NCI-H2107 (cell line): ENCODE measurements at regions not wholly inside any gene's neighbourhood (a gene's known extent, or its start where the extent isn't known, plus 50 kb on each side); places are given as distances from the start of the nearest gene placed in this dataset.

Experiments
- DNase-seq: peaks from one replicate; lab custom pipeline; 2025; lab: John Stamatoyannopoulos, UW

- no peak for DNase-seq
These were observed 483.8 kb upstream of the GRIA1 start for GRCh38 chr5:153006681-153007080.

GRCh38 chr5:153014194-153014593 is 476.3 kb upstream of the GRIA1 start:
- DNase-seq = no peak

- DNase-seq = no peak
These were observed 472.3 kb upstream of the GRIA1 start for GRCh38 chr5:153018121-153018520.

DNA sequence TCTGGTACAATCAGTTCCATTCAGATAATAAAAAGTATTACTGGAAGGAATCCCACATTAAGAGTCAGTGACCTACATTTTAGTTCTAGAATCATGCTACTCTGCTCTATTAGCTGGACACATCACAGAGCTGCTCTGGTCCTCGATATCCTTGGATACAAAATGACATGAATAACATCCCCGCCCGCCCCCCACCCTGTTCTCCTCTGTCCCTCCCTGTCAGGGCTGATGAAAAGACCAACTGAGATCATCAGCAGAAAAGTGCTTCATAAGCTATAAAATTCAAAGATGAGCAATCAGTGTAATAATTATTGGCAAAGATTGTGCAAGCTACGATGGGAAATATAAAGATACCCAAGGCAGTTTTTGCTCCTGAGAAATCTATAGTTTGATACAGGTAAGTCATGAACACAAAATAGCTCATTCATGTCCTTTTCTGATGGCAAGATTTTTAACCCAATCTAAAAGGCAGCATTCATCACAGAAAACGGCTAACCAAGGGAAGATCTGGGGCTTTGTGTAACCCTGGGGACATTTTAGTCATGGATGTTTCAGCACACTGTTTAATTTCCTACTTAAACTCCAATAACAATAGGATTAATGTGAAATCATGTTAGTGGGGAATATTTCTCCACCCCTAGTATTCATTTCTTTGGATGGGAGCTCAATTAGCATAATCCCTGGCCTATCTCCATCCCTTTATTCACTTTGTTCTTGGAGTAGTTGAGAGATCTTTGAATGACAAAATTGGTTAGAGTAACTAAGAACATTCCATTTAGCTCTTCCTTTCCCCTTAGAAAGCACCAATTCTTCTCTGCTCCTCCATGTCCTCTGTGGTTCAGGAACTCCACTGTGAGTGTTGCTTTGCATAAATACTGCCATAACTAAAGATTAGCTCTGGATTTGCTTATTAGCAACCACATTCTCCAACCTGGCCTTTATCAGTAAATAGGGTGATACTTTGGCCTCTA is 459.4 kb upstream of the GRIA1 start:
- no peak for DNase-seq

- no peak for DNase-seq
These were observed 451.0 kb upstream of the GRIA1 start for GRCh38 chr5:153039501-153039900.

GRCh38 chr5:153043886-153044285 is 446.6 kb upstream of the GRIA1 start:
- DNase-seq = no peak

GRCh38 chr5:153050496-153051179 is 439.8 kb upstream of the GRIA1 start:
- no peak for DNase-seq

DNA sequence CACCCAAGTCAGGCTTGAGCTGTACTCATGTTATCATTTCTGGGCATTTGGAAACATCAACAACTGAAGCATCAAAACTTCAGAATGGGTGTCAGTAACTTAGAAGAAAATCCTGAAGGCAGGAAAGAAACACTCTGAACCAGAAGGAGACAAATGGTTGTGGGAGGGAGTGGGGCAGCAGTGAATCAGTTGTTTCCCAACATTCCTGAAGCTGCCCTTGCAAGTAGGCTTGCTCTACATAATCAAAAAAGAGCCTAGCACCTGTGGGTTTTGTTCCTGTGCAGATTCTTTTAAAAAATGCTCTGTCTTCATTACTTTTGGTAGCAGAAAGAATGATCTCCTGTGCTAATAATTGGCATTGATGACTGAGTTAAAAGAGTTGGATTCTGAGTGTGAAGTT is 424.2 kb upstream of the GRIA1 start:
- DNase-seq = no peak

DNA sequence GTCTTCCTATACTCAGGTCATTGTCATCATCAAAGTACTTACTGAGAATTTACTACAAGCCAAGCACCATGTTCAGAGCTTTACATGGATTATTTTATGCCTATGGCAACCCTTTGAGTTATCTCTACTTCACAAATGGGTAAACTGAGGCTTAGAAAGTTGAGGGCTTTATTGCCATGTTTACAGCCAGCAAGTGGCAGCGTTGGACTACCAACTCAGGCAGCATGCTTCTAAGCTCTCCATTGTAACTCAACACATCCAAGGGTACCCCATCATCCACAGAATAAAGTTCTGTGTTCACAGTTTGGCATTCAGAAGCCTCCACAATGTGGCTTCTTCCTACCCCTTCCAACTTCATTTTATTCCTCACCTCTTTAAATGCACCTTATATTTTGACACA is 422.6 kb upstream of the GRIA1 start:
- DNase-seq = no peak

DNA sequence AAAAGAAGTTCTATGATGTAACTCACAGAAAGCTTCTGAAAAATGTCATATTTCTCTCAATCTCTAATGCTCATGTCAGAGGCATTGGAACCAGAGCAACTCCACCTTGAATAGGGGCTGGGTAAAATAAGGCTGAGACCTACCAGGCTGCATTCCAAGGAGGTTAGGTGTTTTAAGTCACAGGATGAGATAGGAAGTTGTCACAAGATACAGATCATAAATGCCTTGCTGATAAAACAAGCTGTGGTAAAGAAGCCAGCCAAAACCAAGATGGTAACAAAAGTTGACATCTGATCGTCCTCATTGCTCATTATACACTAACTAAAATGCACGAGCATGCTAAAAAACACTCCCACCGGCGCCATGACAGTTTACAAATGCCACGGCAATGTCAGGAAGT is 411.1 kb upstream of the GRIA1 start:
- no peak for DNase-seq

- DNase-seq = no peak
These were observed 409.5 kb upstream of the GRIA1 start for GRCh38 chr5:153080940-153081339.

DNA sequence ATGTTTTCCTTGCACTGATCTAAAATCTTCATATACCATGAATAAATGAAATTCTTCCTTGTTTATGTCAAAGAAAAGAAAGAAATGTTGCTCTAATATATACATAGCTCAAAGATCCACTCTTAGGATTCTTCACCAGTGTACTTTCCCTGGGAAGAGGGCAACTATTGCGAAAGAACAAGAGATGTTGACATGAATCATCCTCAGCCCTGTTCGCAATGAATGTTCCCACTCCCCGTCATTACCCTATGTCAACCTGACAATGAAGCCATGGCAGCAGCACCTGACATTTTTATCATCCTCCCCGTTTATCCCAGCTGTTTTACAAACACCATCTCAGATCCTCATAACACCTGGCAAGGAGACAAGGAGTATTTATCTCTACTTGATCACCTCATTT is 409.1 kb upstream of the GRIA1 start:
- no peak for DNase-seq

DNA sequence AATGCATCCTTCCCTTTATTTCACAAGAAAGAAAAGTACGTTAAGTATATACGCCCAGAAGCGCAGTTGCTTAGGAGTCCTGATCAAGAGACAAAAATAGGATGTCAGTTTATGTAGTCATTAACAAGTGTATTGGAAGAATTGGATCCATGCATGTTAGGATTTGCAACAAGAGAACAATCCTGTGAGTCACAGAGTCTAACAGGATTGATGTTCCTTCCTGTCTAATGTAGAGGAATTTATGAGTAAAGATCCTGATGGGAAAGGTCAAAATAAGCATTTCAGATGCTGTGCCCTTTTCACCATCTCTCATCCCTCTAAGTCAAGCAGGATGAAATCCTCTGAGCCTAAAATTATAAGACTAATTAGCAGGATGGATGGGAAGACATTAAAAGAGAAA is 406.0 kb upstream of the GRIA1 start:
- no peak for DNase-seq

- no peak for DNase-seq
These were observed 404.0 kb upstream of the GRIA1 start for GRCh38 chr5:153086486-153086885.

- no peak for DNase-seq
These were observed 401.9 kb upstream of the GRIA1 start for GRCh38 chr5:153088538-153088937.

DNA sequence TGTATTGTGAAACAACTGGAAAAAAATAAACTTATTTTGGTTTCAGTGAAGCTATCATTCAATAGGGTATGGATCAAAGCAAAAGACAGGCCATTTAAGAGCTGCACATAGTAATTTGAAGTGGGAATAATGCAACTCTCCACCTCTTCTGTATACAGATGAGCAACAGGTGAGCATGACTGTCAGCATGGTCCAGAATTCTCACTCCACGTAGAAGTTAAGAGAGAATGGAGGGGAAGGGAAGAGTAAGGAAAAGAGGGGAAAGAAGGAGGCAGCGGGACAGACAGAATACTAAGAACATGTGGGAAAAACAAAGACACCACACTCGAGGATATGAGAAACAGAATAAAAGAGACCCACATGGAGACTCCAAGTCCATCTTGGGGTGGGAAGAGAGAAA is 396.1 kb upstream of the GRIA1 start:
- DNase-seq = no peak

GRCh38 chr5:153096381-153096780 is 394.1 kb upstream of the GRIA1 start:
- no peak for DNase-seq

DNA sequence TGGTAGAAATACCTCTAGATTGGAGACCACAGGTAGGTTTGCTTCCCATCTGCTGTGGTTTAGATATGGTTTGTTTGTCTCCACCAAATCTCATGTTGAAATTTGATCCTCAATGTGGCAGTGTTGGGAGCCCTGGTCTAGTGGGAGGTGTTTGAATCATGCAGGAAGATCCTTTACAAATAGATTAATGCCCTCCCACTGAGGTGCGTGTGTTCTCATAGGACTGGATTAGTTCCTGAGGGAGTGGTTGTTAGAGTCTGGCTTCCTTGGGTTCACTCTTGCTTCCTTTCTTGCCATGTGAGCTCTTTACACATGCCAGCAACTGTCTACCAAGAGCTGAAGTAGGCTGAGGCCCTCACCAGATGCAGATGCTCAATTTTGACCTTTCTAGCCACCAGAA is 391.1 kb upstream of the GRIA1 start:
- peak; percentile 17 for DNase-seq

DNA sequence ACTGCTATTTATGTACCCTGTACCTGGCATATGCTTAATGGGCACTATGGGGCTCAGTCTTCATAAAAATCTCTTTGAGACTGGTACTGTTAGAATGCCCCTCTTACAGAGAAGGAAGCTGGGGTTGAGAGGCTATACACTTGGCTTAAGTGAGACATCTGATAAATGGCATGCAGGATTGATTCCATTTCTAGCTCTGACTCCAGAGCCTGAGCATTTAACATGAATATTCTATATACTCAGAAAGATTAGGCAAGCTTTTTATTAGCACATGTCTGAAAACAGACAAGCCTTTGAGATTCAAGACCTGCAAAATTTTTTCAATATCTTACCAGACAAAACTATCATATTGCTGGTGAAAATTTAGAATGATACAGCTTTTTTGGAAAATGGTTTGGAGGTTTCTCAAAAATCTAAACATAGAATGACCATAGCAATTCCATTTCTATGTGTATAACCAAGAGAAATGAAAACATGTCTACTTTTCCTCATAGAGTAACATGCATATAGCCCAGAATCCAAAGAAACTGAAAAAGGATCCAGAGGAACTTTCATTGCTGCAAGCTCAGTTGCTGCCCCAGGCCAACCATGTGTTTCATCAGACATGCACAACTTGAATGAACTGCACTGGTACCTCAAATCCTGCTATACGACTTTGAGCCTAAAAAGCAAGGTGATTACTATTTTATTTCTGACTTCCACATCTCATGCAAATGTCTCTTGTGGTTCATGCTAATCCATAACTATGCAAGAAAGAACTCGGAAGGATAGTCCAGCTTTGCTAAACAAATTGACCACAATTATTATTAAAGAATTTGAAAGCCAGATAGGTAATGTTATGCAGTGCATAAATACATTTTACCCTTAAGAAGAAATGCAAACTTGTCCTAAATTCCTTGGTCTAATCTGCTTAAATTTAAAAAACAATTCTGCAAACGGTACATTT is 389.0 kb upstream of the GRIA1 start:
- DNase-seq = no peak

- DNase-seq = no peak
These were observed 373.6 kb upstream of the GRIA1 start for GRCh38 chr5:153116916-153117315.

DNA sequence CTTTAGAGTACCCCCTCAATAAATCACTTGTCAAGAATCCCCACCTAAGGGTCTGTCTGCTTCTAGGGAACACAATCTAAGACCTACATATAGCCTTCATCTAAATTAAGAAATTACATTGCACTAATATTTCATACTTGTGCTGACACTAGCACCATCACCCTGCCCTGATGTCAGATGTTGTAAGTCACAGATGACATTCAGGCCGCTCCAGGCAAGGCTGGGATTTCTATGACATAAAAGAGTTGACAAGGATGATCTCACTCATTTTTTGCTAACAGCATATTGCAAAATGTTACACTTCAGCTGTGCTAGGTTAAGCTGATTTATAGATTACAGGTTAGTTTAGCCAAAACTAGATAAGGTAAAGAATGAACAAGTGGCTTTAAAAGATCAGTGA is 372.5 kb upstream of the GRIA1 start:
- DNase-seq = no peak

DNA sequence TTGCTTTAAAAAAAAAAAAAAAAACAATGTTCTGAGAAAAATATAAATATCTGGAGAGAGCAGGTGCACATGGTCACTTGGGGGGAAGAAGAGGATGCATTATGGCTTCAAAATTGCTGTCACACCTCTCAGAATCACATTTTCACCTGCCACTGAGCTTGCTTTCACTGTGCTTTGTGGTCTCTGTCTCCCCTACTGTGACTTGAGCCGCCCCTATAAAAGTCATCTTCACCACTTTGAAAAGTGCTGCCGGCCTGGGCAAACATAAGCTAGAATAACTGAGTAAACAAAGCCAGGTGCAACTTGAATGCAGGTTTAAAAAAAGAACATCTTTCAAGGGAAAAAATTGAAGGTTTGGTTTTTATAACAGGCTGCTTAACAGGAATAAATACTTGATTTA is 368.1 kb upstream of the GRIA1 start:
- DNase-seq = peak; percentile 35
